K562 (cell line): ENCODE measurements at regions not wholly inside any gene's neighbourhood (a gene's known extent, or its start where the extent isn't known, plus 50 kb on each side); places are given as distances from the start of the nearest gene placed in this dataset.

ENCODE experiments used
- ATAC-seq: fragments of 200-7000 bp; cut with Tn5 transposase; 3 replicates; pipeline ENCODE4 v1.9.1; 2020; ENCODE audit warnings: moderate library complexity
- BruUV-seq: library from RNA; stranded (reverse); fragments of 400-500 nt; replicated peaks from 2 replicates; lab custom pipeline; 2021; lab: Mats Ljungman, UMichigan
- CTCF ChIA-PET: fragments of 300-600 bp; formaldehyde crosslinking; extraction: SDS; loops from one replicate; lab custom pipeline; 2021; ENCODE audit warnings: low intra/inter-chr PET ratio; lab: Yijun Ruan, JAX
- POLR2A ChIA-PET: fragments of 300-600, 350-650 bp; sonication (Branson Sonifier 250); formaldehyde crosslinking; extraction: SDS; loops from one replicate; lab custom pipeline; 2021; ENCODE audit warnings: antibody characterized with exemption, inconsistent platforms; lab: Yijun Ruan, JAX
- DNase-seq, 4 experiments: peaks; one replicate each; pipeline versions ENCODE4 v3.0.0 to v3.0.0-alpha.2; 2011 to 2018; ENCODE audit warnings: low spot score in 3 of 4, mixed read lengths in 3 of 4; ENCODE audit errors: extremely low read depth in 1 of 4
- FAIRE-seq: peaks from 2 replicates; lab custom pipeline; 2011; peaks lifted over from hg19 to GRCh38; lab: Jason Lieb, UNC
- H2AFZ ChIP-seq: 2 replicates; pipeline ENCODE4 v1.6.0; 2011; ENCODE audit warnings: low read depth, low read length, control low read depth, inconsistent platforms
- H3K27ac ChIP-seq: fragments of 200-600 bp; 3 replicates; pipeline ENCODE4 v1.8.0; 2011; ENCODE audit warnings: low read depth, mild to moderate bottlenecking, control low read depth, inconsistent platforms, low read length, moderate library complexity, mixed read lengths; ENCODE audit errors: extremely low read depth
- H3K27me3 ChIP-seq, 2 experiments: fragments of 300-600 bp in 1 of 2; 2 replicates in 1 of 2; 3 replicates in 1 of 2; pipeline versions ENCODE4 v1.6.0 to v1.8.0; 2011; ENCODE audit warnings: inconsistent platforms in 2 of 2, low read length in 2 of 2, mild to moderate bottlenecking in 1 of 2, mixed read lengths in 1 of 2, moderate library complexity in 1 of 2; ENCODE audit not compliant: control insufficient read depth in 2 of 2, insufficient read depth in 2 of 2
- H3K36me3 ChIP-seq: fragments of 300-600 bp; 3 replicates; pipeline ENCODE4 v1.8.0; 2011; ENCODE audit warnings: mild to moderate bottlenecking, low read length, inconsistent platforms; ENCODE audit not compliant: control insufficient read depth, insufficient read depth
- H3K4me1 ChIP-seq, 2 experiments: fragments of 200-600 bp in 1 of 2; replicated peaks in 1 of 2; 2 replicates in 1 of 2; 3 replicates in 1 of 2; pipeline versions ENCODE4 v1.5.1 to v1.8.0; 2011; ENCODE audit warnings: inconsistent platforms in 2 of 2, low read length in 2 of 2, mild to moderate bottlenecking in 1 of 2, mixed read lengths in 1 of 2, moderate library complexity in 1 of 2; ENCODE audit not compliant: control insufficient read depth in 2 of 2, insufficient read depth in 2 of 2
- H3K4me2 ChIP-seq: 2 replicates; pipeline ENCODE4 v1.6.1; 2011; ENCODE audit warnings: low read length, control low read depth, inconsistent platforms, mixed read lengths; ENCODE audit not compliant: insufficient read depth
- H3K4me3 ChIP-seq: fragments of 200-600 bp; sonication (generic), shearing (Covaris generic); 2 replicates; pipeline ENCODE4 v1.5.1; 2016; ENCODE audit warnings: control low read depth, inconsistent platforms
- H3K79me2 ChIP-seq: fragments of 200-600 bp; 3 replicates; pipeline ENCODE4 v1.8.0; 2011; ENCODE audit warnings: low read length, inconsistent platforms; ENCODE audit not compliant: control insufficient read depth, insufficient read depth
- H3K9ac ChIP-seq, 2 experiments: 2 replicates each; pipeline versions ENCODE4 v1.6.0 to v1.6.1; 2011; ENCODE audit warnings: low read depth in 2 of 2, low read length in 2 of 2, control low read depth in 1 of 2, inconsistent platforms in 1 of 2, mild to moderate bottlenecking in 1 of 2, mixed read lengths in 1 of 2; ENCODE audit not compliant: insufficient read depth in 1 of 2
- H3K9me1 ChIP-seq: one replicate; pipeline ENCODE4 v1.6.0; 2011; ENCODE audit warnings: inconsistent platforms, mild to moderate bottlenecking, low read length, moderate library complexity; ENCODE audit not compliant: control insufficient read depth, insufficient read depth
- H3K9me3 ChIP-seq: replicated peaks from 2 replicates; pipeline ENCODE4 v1.5.1; 2011; ENCODE audit warnings: low read depth, low read length, inconsistent platforms; ENCODE audit not compliant: control insufficient read depth, insufficient read depth
- H4K20me1 ChIP-seq: replicated peaks from 2 replicates; pipeline ENCODE4 v1.6.1; 2011; ENCODE audit warnings: low read length, inconsistent platforms, mixed read lengths; ENCODE audit not compliant: control insufficient read depth, insufficient read depth
- CHD4 ChIP-seq: fragments of 200-600 bp; sonication (generic); IDR thresholded peaks from 3 replicates; pipeline ENCODE4 v1.6.1; 2012; ENCODE audit warnings: low read depth, mild to moderate bottlenecking, mixed read lengths, low read length, inconsistent platforms; ENCODE audit not compliant: insufficient read depth, insufficient replicate concordance, poor library complexity, severe bottlenecking
- ELK3 ChIP-seq: fragments of 450-650 bp; formaldehyde crosslinking; IDR thresholded peaks from 2 replicates; pipeline ENCODE4 v1.4.0; 2020; ENCODE audit warnings: mild to moderate bottlenecking
- GATAD2A ChIP-seq: fragments of 450-650 bp; IDR thresholded peaks from 2 replicates; pipeline ENCODE4 v1.6.1; 2017
- KDM5B ChIP-seq: fragments of 200-600 bp; sonication (generic); IDR thresholded peaks from 2 replicates; pipeline ENCODE4 v1.6.1; 2012; ENCODE audit warnings: low read depth, mild to moderate bottlenecking, moderate library complexity, low read length, control low read depth, inconsistent platforms; ENCODE audit not compliant: insufficient replicate concordance
- MXI1 ChIP-seq: IDR thresholded peaks from 2 replicates; pipeline ENCODE4 v1.6.1; 2011; ENCODE audit warnings: low read depth, mild to moderate bottlenecking, improper control_type of control experiment, low read length
- PRDM10 ChIP-seq: fragments of 450-650 bp; IDR thresholded peaks from 2 replicates; pipeline ENCODE4 v1.6.1; 2018; ENCODE audit not compliant: partially characterized antibody
- RREB1 ChIP-seq: fragments of 250-450 bp; sonication (Bioruptor Pico); IDR thresholded peaks from 2 replicates; pipeline ENCODE4 v1.4.0; 2020
- STAG1 ChIP-seq: sonication (generic); formaldehyde crosslinking; IDR thresholded peaks from 2 replicates; pipeline ENCODE4 v1.5.0; 2020; ENCODE audit warnings: missing genetic modification reagents, borderline replicate concordance
- YBX1 ChIP-seq: fragments of 450-650 bp; IDR thresholded peaks from 2 replicates; pipeline ENCODE4 v1.7.1; 2016; ENCODE audit warnings: mild to moderate bottlenecking
- ZNF347 ChIP-seq: fragments of 450-650 bp; formaldehyde crosslinking; IDR thresholded peaks from 2 replicates; pipeline ENCODE4 v1.4.0; 2020; ENCODE audit warnings: low read depth, mild to moderate bottlenecking, moderate library complexity
- in situ Hi-C: fragments of 300-500 bp; cut with MboI; formaldehyde crosslinking; loops from 4 replicates; pipeline ENCODE4 v1.15.0; 2018; ENCODE audit warnings: inconsistent platforms, mixed read lengths
- intact Hi-C: fragments of 100-400 bp; cut with micrococcal nuclease; formaldehyde crosslinking; loops from 2 replicates; pipeline ENCODE4 v1.14.2; 2022

- no TSS peak for BruUV-seq
- H2AFZ ChIP-seq = no peak overlapping the region
- intact Hi-C loops = no loop called here
Observed at GRCh38 chr4:34253239-34253638, 1991.1 kb downstream of the ARAP2 start.

More at GRCh38 chr4:34253239-34253638, 1991.1 kb downstream of the ARAP2 start:
- ChIA-PET POLR2A (no interaction called here), CTCF (no interaction called here)
- H3K4me1 ChIP-seq = no peaks in the 10 kb centered on the region
- no peak overlapping the region for H3K9ac ChIP-seq
- H3K36me3 ChIP-seq = no peaks in the 10 kb centered on the region
- H3K4me2 ChIP-seq = no peak overlapping the region
- TF ChIP-seq RREB1 (CRISPR knock-in tag) = no peak
- TF ChIP-seq PRDM10 = no peak
- no peak for TF ChIP-seq MXI1
- no peak for TF ChIP-seq STAG1 (CRISPR knock-in tag)
- TF ChIP-seq CHD4 = no peak
- no peak for TF ChIP-seq GATAD2A
- no peak for TF ChIP-seq YBX1
- TF ChIP-seq ZNF347 (CRISPR knock-in tag) = no peak
- TF ChIP-seq ELK3 = no peak
- TF ChIP-seq KDM5B = no peak
- H4K20me1 ChIP-seq = no peaks in the 10 kb centered on the region
- no peaks in the 10 kb centered on the region for H3K9me1 ChIP-seq
- FAIRE-seq (no peak), ATAC-seq (no peak), DNase-seq (no peak)
- no peaks in the 10 kb centered on the region for H3K27me3 ChIP-seq
- H3K9me3 ChIP-seq = no peaks in the 10 kb centered on the region
- in situ Hi-C loops = no loop called here
- H3K79me2 ChIP-seq = no peaks in the 10 kb centered on the region
- H3K27ac ChIP-seq = no peak overlapping the region
- no peak overlapping the region for H3K4me3 ChIP-seq
